Upper lobe of left lung (tissue), 6 donors: ENCODE measurements at regions not wholly inside any gene's neighbourhood (a gene's known extent, or its start where the extent isn't known, plus 50 kb on each side); places are given as distances from the start of the nearest gene placed in this dataset.

Experiments used
- ATAC-seq, 2 donors: fragments of 200-7000 bp; cut with Tn5 transposase; one replicate each; pipeline ENCODE4 v1.9.1; 2022; ENCODE audit warnings: mild to moderate bottlenecking in 2 of 2, moderate library complexity in 2 of 2; ENCODE audit not compliant: low FRiP score in 2 of 2
- DNase-seq, 2 donors: peaks; one replicate each; pipeline ENCODE4 v3.0.0-alpha.2; 2019 to 2020
- H3K27ac ChIP-seq, 4 donors: fragments of 200-600 bp; sonication (generic); one replicate each; pipeline ENCODE4 v1.5.1; 2016 to 2019
- H3K27me3 ChIP-seq, 4 donors: fragments of 200-600 bp; sonication (generic); one replicate each; pipeline ENCODE4 v1.5.1; 2017 to 2019
- H3K36me3 ChIP-seq, 4 donors: fragments of 200-600 bp; sonication (generic); one replicate each; pipeline ENCODE4 v1.5.1; 2016 to 2019
- H3K4me1 ChIP-seq, 4 donors: fragments of 200-600 bp; sonication (generic); one replicate each; pipeline ENCODE4 v1.5.1; 2018 to 2019
- H3K4me3 ChIP-seq, 4 donors: fragments of 200-600 bp; sonication (generic); one replicate each; pipeline ENCODE4 v1.5.1; 2017 to 2019; ENCODE audit warnings: mild to moderate bottlenecking in 2 of 4, moderate library complexity in 1 of 4
- H3K9me3 ChIP-seq, 4 donors: fragments of 200-600 bp; sonication (generic); one replicate each; pipeline ENCODE4 v1.5.1; 2018 to 2019
- CTCF ChIP-seq, 6 experiments: fragments of 450-650 bp in 4 of 6; fragments of 200-600 bp in 2 of 6; sonication (generic) in 2 of 6; IDR thresholded peaks; one replicate each; pipeline ENCODE4 v1.5.1; 2016 to 2019; ENCODE audit warnings: antibody characterized with exemption in 6 of 6
- EP300 ChIP-seq, 4 donors: sonication (generic); formaldehyde crosslinking; IDR thresholded peaks; one replicate each; pipeline ENCODE4 v1.5.1; 2017; ENCODE audit warnings: antibody characterized with exemption in 4 of 4, control low read depth in 2 of 4
- POLR2A ChIP-seq, 4 donors: fragments of 450-650 bp; IDR thresholded peaks; one replicate each; pipeline ENCODE4 v1.5.1; 2016 to 2017; ENCODE audit warnings: antibody characterized with exemption in 4 of 4, mild to moderate bottlenecking in 2 of 4
- POLR2AphosphoS5 ChIP-seq, 2 donors: sonication (generic); formaldehyde crosslinking; IDR thresholded peaks; one replicate each; pipeline ENCODE4 v1.5.1; 2017; ENCODE audit warnings: antibody characterized with exemption in 2 of 2
- WGBS, 2 donors: methylation state at CpG; one replicate each; pipeline ENCODE4 v1.1.5; 2017 to 2018; 5-methylcytosine and 5-hydroxymethylcytosine counted together
- donor health status: DM: no; HTN: no; CAD: no; lungs with moderate emphysema.
- donor health status: DM: no; HTN: yes; CAD: no; lungs with severe emphysema.

DNA sequence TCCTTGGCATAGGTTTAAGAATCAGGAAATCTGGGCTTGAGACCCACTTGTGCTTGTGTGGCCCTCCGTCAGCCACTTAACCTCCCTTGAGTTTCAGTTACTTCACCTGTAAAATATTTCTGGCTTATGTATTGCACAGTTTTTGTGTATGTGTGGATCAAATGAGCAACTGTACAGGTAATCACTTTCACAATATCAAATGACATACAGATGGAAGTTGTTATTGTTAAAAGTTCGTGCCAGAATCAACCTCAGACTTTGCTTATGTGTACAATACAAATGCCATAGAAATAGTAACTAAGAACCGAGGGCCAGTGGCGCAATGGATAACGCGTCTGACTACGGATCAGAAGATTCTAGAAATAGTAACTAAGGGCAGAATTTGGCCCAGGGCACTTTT is 65.6 kb upstream of the KIF13A start:
- H3K36me3 ChIP-seq, result no peaks in the 10 kb centered on the region
- TF ChIP-seq EP300 (IDR thresholded peaks at IDR 0.05), result peak in 2 of 4 donors; percentile 16 to 44
- TF ChIP-seq POLR2AphosphoS5 (IDR thresholded peaks at IDR 0.05), result peak in 1 of 2 donors; percentile 52
- no peak for TF ChIP-seq POLR2A (IDR thresholded peaks at IDR 0.05)
- H3K27ac ChIP-seq, result peak overlapping the region; percentile 33 to 61 (median 50)
- H3K4me3 ChIP-seq, result peak overlapping the region in 2 of 4 donors; percentile 6 to 15
- WGBS, 2 donors, result 49 to 54% methylated on average over 7 of the region's 7 CpGs
- H3K27me3 ChIP-seq, result no peaks in the 10 kb centered on the region
- ATAC-seq (peak; percentile 54 to 84), DNase-seq (peak in 1 of 2 donors; percentile 51)
- H3K9me3 ChIP-seq, result no peaks in the 10 kb centered on the region
- H3K4me1 ChIP-seq, result peaks cover 0 to 10% (median 4%) of the 10 kb centered on the region in 4 donors

- H3K4me3 ChIP-seq, result no peak overlapping the region
- H3K4me1 ChIP-seq, result peaks cover 2 to 10% (median 6%) of the 10 kb centered on the region in 4 donors
- H3K27me3 ChIP-seq, result no peaks in the 10 kb centered on the region
- WGBS, 2 donors, result 95 to 97% methylated on average over 2 of the region's 2 CpGs
- TF ChIP-seq POLR2A (IDR thresholded peaks at IDR 0.05) (no peak), CTCF (IDR thresholded peaks at IDR 0.05) (no peak), EP300 (IDR thresholded peaks at IDR 0.05) (no peak), POLR2AphosphoS5 (IDR thresholded peaks at IDR 0.05) (no peak)
- DNase-seq (no peak), ATAC-seq (no peak)
- H3K9me3 ChIP-seq, result no peaks in the 10 kb centered on the region
- H3K27ac ChIP-seq, result no peak overlapping the region
- H3K36me3 ChIP-seq, result no peaks in the 10 kb centered on the region
Observed at GRCh38 chr6:18049646-18050045, 62.2 kb upstream of the KIF13A start.

GRCh38 chr6:18048953-18049630 is 61.7 kb upstream of the KIF13A start:
- Histone ChIP-seq H3K27ac (no peak overlapping the region), H3K36me3 (no peaks in the 10 kb centered on the region), H3K4me1 (peaks cover 2 to 8% (median 6%) of the 10 kb centered on the region in 4 donors), H3K27me3 (no peaks in the 10 kb centered on the region), H3K9me3 (no peaks in the 10 kb centered on the region), H3K4me3 (no peak overlapping the region)
- ATAC-seq, result no peak
- TF ChIP-seq EP300 (IDR thresholded peaks at IDR 0.05), result no peak
- TF ChIP-seq CTCF (IDR thresholded peaks at IDR 0.05), result no peak
- TF ChIP-seq POLR2A (IDR thresholded peaks at IDR 0.05), result no peak
- TF ChIP-seq POLR2AphosphoS5 (IDR thresholded peaks at IDR 0.05), result no peak
- no peak for DNase-seq
- 80 to 96% methylated on average over 4 of the region's 4 CpGs for WGBS, 2 donors

DNA sequence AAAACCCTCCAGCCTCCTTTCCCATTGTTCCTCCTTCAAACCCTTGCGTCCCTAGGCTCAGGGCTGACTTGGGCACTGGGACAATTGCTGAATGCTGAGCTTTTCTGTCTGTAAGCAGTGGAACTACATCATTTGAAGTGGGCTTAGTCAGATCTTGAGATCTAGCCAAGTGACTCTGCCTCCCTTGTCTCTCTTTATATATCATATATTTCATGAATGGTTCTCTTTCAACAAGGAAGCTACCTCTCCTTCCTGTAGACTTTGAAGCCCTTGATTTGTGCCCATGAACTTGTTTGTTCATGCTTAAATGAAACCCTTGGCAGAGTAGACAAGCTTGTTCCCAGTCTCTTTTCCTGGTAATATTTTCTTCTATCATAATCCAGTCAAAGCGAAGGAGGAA is 60.0 kb upstream of the KIF13A start:
- H3K36me3 ChIP-seq, result no peaks in the 10 kb centered on the region

GRCh38 chr6:18045507-18045906 is 58.1 kb upstream of the KIF13A start:
- Histone ChIP-seq H3K27me3 (no peaks in the 10 kb centered on the region), H3K36me3 (no peaks in the 10 kb centered on the region), H3K4me1 (peaks cover 5 to 12% (median 7%) of the 10 kb centered on the region in 4 donors), H3K27ac (no peak overlapping the region), H3K4me3 (no peak overlapping the region), H3K9me3 (no peaks in the 10 kb centered on the region)
- no peak for TF ChIP-seq POLR2AphosphoS5 (IDR thresholded peaks at IDR 0.05)
- TF ChIP-seq POLR2A (IDR thresholded peaks at IDR 0.05), result no peak
- no peak for TF ChIP-seq EP300 (IDR thresholded peaks at IDR 0.05)
- TF ChIP-seq CTCF (IDR thresholded peaks at IDR 0.05), result no peak
- DNase-seq, result no peak
- ATAC-seq, result no peak

More for the DNA sequence above, 60.0 kb upstream of the KIF13A start:
- no peaks in the 10 kb centered on the region for H3K9me3 ChIP-seq
- no peak overlapping the region for H3K4me3 ChIP-seq
- ATAC-seq, result no peak
- peaks cover 5 to 11% (median 7%) of the 10 kb centered on the region in 4 donors for H3K4me1 ChIP-seq
- H3K27ac ChIP-seq, result no peak overlapping the region
- H3K27me3 ChIP-seq, result no peaks in the 10 kb centered on the region
- DNase-seq, result no peak
- 70 to 88% methylated on average over 2 of the region's 2 CpGs for WGBS, 2 donors
- no peak for TF ChIP-seq POLR2A (IDR thresholded peaks at IDR 0.05)
- no peak for TF ChIP-seq CTCF (IDR thresholded peaks at IDR 0.05)
- no peak for TF ChIP-seq POLR2AphosphoS5 (IDR thresholded peaks at IDR 0.05)
- TF ChIP-seq EP300 (IDR thresholded peaks at IDR 0.05), result no peak
